ENCODE measurements at regions not wholly inside any gene's neighbourhood (a gene's known extent, or its start where the extent isn't known, plus 50 kb on each side); places are given as distances from the start of the nearest gene placed in this dataset.

- no peak for FAIRE-seq
These were observed 591.8 kb upstream of the KIRREL3 start for GRCh38 chr11:127592371-127592770.

DNA sequence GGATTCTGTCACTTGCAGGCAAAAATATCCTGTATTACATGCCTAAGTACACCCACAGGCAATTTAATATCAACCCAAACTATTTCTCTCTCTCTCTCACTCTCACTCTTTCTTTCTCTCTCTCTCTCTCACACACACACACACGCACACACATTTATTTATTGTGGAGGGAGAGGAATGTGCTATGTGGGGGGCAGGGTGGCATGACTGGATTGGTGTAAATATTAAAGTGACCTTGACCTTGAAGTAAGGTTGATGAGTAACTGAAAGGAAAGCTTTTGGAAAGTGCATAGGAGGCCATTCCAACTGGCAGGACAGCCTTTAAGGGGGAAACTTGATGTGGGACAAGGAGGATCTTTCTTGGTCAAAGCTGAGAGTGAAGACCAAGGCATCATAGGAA is 589.7 kb upstream of the KIRREL3 start:
- DNase-seq (ENCODE audit: insufficient read length, low spot score) (no peak), FAIRE-seq (no peak)
- TF ChIP-seq, protein P1, sequence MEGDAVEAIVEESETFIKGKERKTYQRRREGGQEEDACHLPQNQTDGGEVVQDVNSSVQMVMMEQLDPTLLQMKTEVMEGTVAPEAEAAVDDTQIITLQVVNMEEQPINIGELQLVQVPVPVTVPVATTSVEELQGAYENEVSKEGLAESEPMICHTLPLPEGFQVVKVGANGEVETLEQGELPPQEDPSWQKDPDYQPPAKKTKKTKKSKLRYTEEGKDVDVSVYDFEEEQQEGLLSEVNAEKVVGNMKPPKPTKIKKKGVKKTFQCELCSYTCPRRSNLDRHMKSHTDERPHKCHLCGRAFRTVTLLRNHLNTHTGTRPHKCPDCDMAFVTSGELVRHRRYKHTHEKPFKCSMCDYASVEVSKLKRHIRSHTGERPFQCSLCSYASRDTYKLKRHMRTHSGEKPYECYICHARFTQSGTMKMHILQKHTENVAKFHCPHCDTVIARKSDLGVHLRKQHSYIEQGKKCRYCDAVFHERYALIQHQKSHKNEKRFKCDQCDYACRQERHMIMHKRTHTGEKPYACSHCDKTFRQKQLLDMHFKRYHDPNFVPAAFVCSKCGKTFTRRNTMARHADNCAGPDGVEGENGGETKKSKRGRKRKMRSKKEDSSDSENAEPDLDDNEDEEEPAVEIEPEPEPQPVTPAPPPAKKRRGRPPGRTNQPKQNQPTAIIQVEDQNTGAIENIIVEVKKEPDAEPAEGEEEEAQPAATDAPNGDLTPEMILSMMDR (IDR thresholded peaks at IDR 0.05; ENCODE audit: insufficient read depth, missing control alignments): no peak

More at GRCh38 chr11:127592371-127592770, 591.8 kb upstream of the KIRREL3 start:
- DNase-seq (ENCODE audit: insufficient read length, low spot score): no peak
- TF ChIP-seq, protein P1 (IDR thresholded peaks at IDR 0.05; ENCODE audit: insufficient read depth, missing control alignments): no peak

DNA sequence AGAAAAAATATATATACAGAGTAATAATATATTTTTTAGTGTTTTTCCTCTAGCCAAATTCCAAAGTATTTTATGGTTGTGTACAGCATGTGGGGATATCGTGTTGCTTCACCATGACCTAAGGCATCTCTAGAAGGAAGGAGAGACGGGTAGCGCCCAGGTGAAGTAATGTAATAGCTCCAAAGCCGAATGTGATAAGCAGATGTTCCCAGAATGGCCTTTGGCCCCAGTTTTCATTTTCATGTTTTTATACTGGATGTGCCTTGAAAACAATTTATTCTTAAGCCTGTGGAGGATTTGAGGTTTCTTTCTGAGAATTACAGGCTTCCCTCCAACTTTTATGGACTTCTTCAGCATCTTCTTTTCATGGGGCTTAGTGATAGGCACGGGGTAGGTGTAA is 587.9 kb upstream of the KIRREL3 start:
- TF ChIP-seq, protein P1 (IDR thresholded peaks at IDR 0.05; ENCODE audit: insufficient read depth, missing control alignments): no peak
- no peak for FAIRE-seq
- no peak for DNase-seq (ENCODE audit: insufficient read length, low spot score)

GRCh38 chr11:127587511-127587910 is 586.9 kb upstream of the KIRREL3 start:
- DNase-seq (ENCODE audit: insufficient read length, low spot score): no peak
- FAIRE-seq: no peak
- TF ChIP-seq, protein P1 (IDR thresholded peaks at IDR 0.05; ENCODE audit: insufficient read depth, missing control alignments): no peak

DNA sequence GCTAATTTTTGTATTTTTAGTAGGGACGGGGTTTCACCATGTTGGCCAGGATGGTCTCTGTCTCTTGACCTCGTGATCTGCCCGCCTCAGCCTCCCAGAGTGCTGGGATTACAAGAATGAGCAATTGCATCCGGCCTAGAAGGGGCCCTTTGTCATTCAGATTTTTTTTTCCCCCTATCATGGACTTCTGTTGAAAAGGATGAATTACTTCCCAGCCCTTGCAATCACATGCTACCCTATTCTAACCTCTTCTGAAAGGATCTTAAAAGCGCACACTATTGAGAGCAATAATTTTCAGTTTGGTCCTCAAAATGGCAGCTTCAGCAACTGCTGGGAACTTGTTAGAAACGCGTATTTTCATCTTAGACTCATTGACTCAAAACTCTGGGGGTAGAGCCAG is 575.6 kb upstream of the KIRREL3 start:
- TF ChIP-seq, protein P1 (IDR thresholded peaks at IDR 0.05; ENCODE audit: insufficient read depth, missing control alignments): no peak
- DNase-seq (ENCODE audit: insufficient read length, low spot score) (no peak), FAIRE-seq (no peak)

DNA sequence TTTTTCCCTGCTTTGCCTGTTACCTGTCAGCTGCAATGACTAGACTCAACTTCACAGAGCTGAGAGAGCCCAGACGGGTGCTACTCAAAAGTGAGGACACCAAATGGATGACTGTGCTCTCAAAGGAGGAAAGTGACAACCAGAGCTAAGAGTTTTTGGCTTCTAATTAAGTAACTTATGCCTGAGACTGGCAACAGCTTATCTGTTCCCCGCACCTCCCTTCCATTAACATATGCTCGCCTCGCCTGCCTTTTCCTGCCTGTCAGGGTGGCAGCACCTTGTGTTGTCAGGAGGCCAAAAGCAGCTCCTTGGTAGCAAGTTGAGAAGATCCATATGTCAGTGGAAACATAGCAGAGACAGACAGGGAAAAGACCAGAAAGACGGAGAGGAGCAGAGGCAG is 573.9 kb upstream of the KIRREL3 start:
- DNase-seq (ENCODE audit: insufficient read length, low spot score): no peak
- no peak for FAIRE-seq
- TF ChIP-seq, protein P1 (IDR thresholded peaks at IDR 0.05; ENCODE audit: insufficient read depth, missing control alignments): no peak

DNA sequence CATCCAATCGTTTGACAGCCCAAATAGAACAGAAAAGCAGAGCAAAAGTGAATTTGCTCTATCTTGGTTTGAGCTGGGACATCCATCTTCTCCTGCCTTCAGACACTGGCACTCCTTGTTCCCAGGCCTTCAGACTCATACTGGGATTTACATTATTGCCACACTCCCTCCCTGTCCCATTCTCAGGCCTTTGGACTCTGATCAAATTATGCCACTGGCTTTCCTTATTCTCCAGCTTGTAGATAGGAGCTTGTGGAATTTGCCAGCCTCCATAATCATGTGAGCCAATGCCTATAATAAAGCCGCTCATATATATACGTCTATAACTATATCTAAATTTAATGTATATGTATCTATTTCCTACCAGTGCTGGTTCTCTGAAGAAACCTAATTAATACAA is 568.3 kb upstream of the KIRREL3 start:
- TF ChIP-seq, protein P1 (IDR thresholded peaks at IDR 0.05; ENCODE audit: insufficient read depth, missing control alignments): no peak
- no peak for DNase-seq (ENCODE audit: insufficient read length, low spot score)
- FAIRE-seq: no peak
